MCF 10A (cell line): ENCODE measurements at regions not wholly inside any gene's neighbourhood (a gene's known extent, or its start where the extent isn't known, plus 50 kb on each side); places are given as distances from the start of the nearest gene placed in this dataset.
"Not testable (repeated sequence)": the region's sequence is repeated elsewhere in the genome, so short reads cannot be mapped to it uniquely, and the experiment has no call there.

Experiments
- BruUV-seq: library from RNA; stranded (reverse); fragments of 400-500 nt; replicated peaks from 2 replicates; lab custom pipeline; 2021; lab: Mats Ljungman, UMichigan
- CTCF ChIA-PET: fragments of 300-600 bp; sonication (Branson Sonifier 250); formaldehyde crosslinking; extraction: SDS; loops from one replicate; lab custom pipeline; 2021; ENCODE audit warnings: antibody characterized with exemption, inconsistent platforms; lab: Yijun Ruan, JAX
- POLR2A ChIA-PET: fragments of 300-600, 350-650 bp; sonication (Branson Sonifier 250); formaldehyde crosslinking; extraction: SDS; loops from one replicate; lab custom pipeline; 2020; ENCODE audit warnings: antibody characterized with exemption, inconsistent platforms; lab: Yijun Ruan, JAX
- DNase-seq: peaks from one replicate; pipeline ENCODE4 v3.0.0-alpha.2; 2018; ENCODE audit not compliant: unreplicated experiment
- H3K27ac Mint-ChIP-seq: one replicate; pipeline ENCODE4 v1.8.0; 2022; ENCODE audit warnings: mild to moderate bottlenecking, low read depth, mixed read lengths; ENCODE audit not compliant: unreplicated experiment
- H3K27me3 Mint-ChIP-seq: one replicate; pipeline ENCODE4 v1.8.0; 2022; ENCODE audit warnings: mixed read lengths; ENCODE audit not compliant: insufficient read depth, unreplicated experiment
- H3K36me3 Mint-ChIP-seq: one replicate; pipeline ENCODE4 v1.8.0; 2022; ENCODE audit warnings: mild to moderate bottlenecking, moderate library complexity, mixed read lengths; ENCODE audit not compliant: insufficient read depth, unreplicated experiment
- H3K4me1 Mint-ChIP-seq: one replicate; pipeline ENCODE4 v1.8.0; 2022; ENCODE audit warnings: mixed read lengths; ENCODE audit not compliant: insufficient read depth, unreplicated experiment
- H3K4me3 Mint-ChIP-seq: one replicate; pipeline ENCODE4 v1.8.0; 2022; ENCODE audit warnings: mild to moderate bottlenecking, moderate library complexity, mixed read lengths; ENCODE audit not compliant: unreplicated experiment
- H3K9me3 Mint-ChIP-seq: one replicate; pipeline ENCODE4 v1.8.0; 2022; ENCODE audit warnings: mixed read lengths; ENCODE audit not compliant: unreplicated experiment
- intact Hi-C: fragments of 100-400 bp; cut with micrococcal nuclease; formaldehyde crosslinking; loops from 2 replicates; pipeline ENCODE4 v1.14.1; 2022

DNA sequence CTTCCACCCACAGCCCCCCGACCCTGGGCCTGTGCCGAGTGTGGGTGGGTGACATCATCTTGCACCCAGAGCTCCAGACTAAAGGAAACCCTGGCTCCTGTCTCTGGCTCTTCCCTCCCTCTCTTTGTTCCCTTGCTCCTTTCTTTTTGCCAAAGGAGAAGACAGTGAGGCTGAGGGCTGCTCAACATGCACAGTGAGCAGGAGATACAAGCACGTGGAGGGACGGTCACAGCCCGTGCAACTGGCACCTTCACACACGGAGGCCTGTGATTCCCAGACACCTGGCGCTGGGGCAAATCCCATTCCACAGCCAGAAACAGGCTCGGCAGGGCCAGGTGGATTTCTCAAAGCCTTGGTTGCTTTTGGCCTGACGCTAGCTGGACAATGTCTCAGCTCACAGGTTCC is 86.0 kb upstream of the METTL9 start:
- H3K36me3 Mint-ChIP-seq = peaks cover 62% of the 10 kb centered on the region
- H3K4me3 Mint-ChIP-seq, H3K27me3 Mint-ChIP-seq, H3K9me3 Mint-ChIP-seq, BruUV-seq, intact Hi-C loops, POLR2A ChIA-PET, DNase-seq: not testable (repeated sequence)
- CTCF ChIA-PET = interaction anchor here (0.5 to 0.7 kb wide), 3 partner anchors 24 to 198 kb away, joined by 3 read pairs; no protein-coding TSS in a partner anchor
- peaks cover 36% of the 10 kb centered on the region for H3K4me1 Mint-ChIP-seq
- H3K27ac Mint-ChIP-seq = peak overlapping the region; percentile 51

DNA sequence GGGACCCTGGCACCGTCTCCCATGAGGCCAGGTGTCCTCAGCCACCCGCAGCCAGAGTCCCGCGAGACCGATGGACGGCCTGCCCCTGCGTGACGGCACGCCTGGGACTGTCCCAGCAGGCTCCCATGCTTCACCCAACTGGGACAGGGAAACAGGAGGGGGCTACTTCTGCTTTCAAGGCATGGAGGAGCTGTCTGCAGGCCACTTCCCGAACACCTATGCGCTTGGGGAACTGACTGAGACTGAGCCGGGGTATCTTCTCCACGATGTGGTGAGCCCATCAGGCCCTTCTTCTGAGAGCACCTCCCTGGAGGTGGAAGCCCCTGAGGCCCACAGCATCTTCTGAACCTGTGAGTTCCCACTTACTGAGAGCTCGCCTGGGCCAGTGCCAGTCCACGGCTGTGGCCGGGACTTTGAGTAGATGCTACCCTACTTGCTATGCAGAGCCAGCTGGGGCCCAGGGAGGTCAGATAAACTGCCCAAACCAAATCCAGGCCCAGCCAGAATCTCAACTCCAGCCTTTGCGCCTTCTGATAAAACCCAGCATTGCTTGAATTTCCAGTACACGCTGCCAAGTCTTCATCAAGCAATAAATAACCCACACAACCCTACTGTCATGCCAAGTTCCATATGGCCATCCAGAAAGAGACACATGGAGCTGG is 85.4 kb upstream of the METTL9 start:
- Mint-ChIP-seq H3K4me1 (peaks cover 36% of the 10 kb centered on the region), H3K36me3 (peaks cover 63% of the 10 kb centered on the region), H3K27ac (peak overlapping the region; percentile 51)
- DNase-seq, H3K9me3 Mint-ChIP-seq, BruUV-seq, intact Hi-C loops, H3K4me3 Mint-ChIP-seq, POLR2A ChIA-PET, H3K27me3 Mint-ChIP-seq: not testable (repeated sequence)
- CTCF ChIA-PET = interaction anchor here (0.5 to 0.7 kb wide), 2 partner anchors 23 to 199 kb away, joined by 3 read pairs; no protein-coding TSS in a partner anchor

DNA sequence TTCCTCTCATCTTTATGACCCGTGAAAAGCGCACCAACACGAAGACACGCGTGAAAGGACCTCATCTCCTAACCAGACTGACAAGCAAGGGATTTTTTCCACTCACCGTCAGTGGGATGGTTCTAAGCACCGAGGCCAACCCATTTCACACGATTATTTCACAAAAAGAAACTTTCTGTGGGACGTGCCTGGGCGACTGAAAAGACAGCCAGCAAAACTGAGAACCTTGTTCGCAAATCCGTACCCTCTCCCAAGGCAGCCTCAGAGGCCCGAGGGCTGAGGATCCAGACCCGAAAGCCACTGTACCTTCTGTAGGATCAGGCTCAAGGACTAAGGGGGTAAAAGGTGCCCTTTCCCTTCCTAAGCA is 84.9 kb upstream of the METTL9 start:
- H3K36me3 Mint-ChIP-seq = peaks cover 59% of the 10 kb centered on the region
- H3K4me3 Mint-ChIP-seq, CTCF ChIA-PET, POLR2A ChIA-PET, H3K27me3 Mint-ChIP-seq, H3K9me3 Mint-ChIP-seq, BruUV-seq, DNase-seq, intact Hi-C loops: not testable (repeated sequence)
- peak overlapping the region; percentile 51 for H3K27ac Mint-ChIP-seq
- H3K4me1 Mint-ChIP-seq = peaks cover 31% of the 10 kb centered on the region

DNA sequence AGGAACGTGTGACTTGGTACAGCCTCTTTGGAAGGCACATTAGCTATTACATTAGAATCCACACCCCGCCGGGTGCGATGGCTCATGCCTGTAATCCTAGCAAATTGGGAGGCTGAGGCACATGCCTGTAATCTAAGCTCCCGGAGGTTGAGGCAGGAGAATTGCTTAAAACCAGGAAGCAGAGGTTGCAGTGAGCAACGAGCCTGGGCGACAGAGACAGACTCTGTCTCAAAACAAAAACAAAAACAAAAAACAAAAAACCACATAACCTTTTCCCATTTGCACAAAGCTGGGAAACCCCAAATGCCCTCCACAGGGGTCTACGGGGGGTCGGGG is 82.7 kb upstream of the METTL9 start:
- H3K4me3 Mint-ChIP-seq = peak overlapping the region; percentile 40
- H3K9me3 Mint-ChIP-seq, BruUV-seq, intact Hi-C loops, POLR2A ChIA-PET, DNase-seq, CTCF ChIA-PET, H3K27me3 Mint-ChIP-seq: not testable (repeated sequence)
- peak overlapping the region; percentile 77 for H3K27ac Mint-ChIP-seq
- peaks cover 20% of the 10 kb centered on the region for H3K4me1 Mint-ChIP-seq
- H3K36me3 Mint-ChIP-seq = peaks cover 38% of the 10 kb centered on the region

DNA sequence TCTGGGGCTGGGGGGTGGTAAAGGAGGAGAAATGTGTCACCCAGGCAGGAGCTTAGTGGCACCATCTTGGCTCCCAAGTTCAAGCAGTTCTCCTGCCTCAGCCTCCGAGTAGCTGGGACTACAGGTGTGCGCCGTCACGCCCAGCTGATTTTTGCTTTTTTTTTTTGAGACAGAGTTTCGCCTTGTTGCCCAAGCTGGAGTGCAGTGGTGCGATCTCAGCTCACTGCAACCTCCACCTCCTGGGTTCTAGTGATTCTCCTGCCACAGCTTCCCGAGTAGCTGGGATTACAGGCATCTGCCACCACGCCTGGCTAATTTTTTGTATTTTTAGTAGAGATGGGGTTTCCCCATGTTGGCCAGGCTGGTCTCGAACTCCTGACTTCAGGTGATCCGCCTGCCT is 82.1 kb upstream of the METTL9 start:
- Mint-ChIP-seq H3K36me3 (peaks cover 32% of the 10 kb centered on the region), H3K27ac (peak overlapping the region; percentile 93), H3K4me3 (peak overlapping the region; percentile 87), H3K4me1 (peaks cover 16% of the 10 kb centered on the region)
- CTCF ChIA-PET, BruUV-seq, DNase-seq, H3K9me3 Mint-ChIP-seq, H3K27me3 Mint-ChIP-seq, intact Hi-C loops: not testable (repeated sequence)
- POLR2A ChIA-PET = interaction anchor here (0.7 kb wide), 1 partner anchor 216 kb away, joined by 3 read pairs; no protein-coding TSS in a partner anchor

DNA sequence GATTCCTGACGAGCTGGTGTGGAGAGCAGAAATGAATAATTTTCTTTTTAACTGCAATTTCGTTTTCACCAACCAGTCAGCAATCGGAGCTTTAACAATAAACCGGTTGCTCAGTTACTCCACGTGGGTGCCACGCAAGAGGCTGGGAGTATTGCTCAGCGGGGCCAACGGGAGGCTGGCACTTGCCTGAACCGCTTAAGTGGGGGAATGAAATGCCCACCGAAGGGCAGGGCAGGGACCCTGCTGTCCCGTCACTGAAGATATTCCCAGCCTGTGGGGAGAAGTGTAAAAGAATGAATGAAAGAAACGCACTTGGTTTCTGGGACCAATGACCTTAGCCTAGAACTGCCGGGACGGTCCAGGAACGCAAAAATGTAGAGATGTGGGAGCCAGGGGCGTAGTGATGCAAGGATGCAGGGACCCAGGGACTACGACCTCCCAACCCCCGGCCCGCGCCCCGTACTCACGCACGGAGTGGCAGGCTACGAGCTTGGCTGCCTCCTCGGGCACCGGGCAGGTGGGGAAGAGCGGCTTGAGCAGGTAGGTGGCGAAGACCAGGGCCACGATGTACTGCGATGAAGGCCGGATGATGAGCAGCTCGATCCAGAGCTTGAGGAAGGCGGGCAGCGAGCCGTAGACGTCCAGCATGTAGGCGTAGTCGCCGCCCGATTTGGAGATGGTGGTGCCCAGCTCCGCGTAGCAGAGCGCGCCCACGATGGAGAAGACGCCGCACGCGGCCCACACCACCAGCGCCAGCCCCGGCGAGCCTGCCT is 79.8 kb upstream of the METTL9 start:
- Mint-ChIP-seq H3K4me3 (peak overlapping the region; percentile 87), H3K4me1 (peaks cover 16% of the 10 kb centered on the region), H3K36me3 (peaks cover 21% of the 10 kb centered on the region), H3K27ac (peak overlapping the region; percentile 93)
- DNase-seq, H3K9me3 Mint-ChIP-seq, intact Hi-C loops, H3K27me3 Mint-ChIP-seq: not testable (repeated sequence)
- TSS peak; percentile 62 for BruUV-seq
- ChIA-PET CTCF (interaction anchor here (0.6 kb wide), 1 partner anchor 636 kb away, joined by 3 read pairs; no protein-coding TSS in a partner anchor), POLR2A (interaction anchor here (1.0 to 1.9 kb wide), 4 partner anchors 18 to 219 kb away, joined by 3 to 7 read pairs (median 4); no protein-coding TSS in a partner anchor)

GRCh38 chr16:21520134-21521047 is 79.0 kb upstream of the METTL9 start:
- H3K27me3 Mint-ChIP-seq, intact Hi-C loops, H3K9me3 Mint-ChIP-seq, BruUV-seq: not testable (repeated sequence)
- Mint-ChIP-seq H3K36me3 (peaks cover 21% of the 10 kb centered on the region), H3K27ac (peak overlapping the region; percentile 93), H3K4me1 (peaks cover 13% of the 10 kb centered on the region), H3K4me3 (peak overlapping the region; percentile 87)
- ChIA-PET CTCF (interaction anchor here (0.6 kb wide), 2 partner anchors 56 to 635 kb away, joined by 3 read pairs; no protein-coding TSS in a partner anchor), POLR2A (interaction anchor here (0.7 to 1.9 kb wide), 6 partner anchors 19 to 220 kb away, joined by 3 to 7 read pairs (median 4); no protein-coding TSS in a partner anchor)
- peak; percentile 95 for DNase-seq

- H3K27ac Mint-ChIP-seq, H3K9me3 Mint-ChIP-seq, H3K27me3 Mint-ChIP-seq, H3K4me3 Mint-ChIP-seq, intact Hi-C loops, CTCF ChIA-PET, H3K4me1 Mint-ChIP-seq, DNase-seq: not testable (repeated sequence)
- BruUV-seq = TSS peak; percentile 29
- POLR2A ChIA-PET = interaction anchor here (1.3 to 1.9 kb wide), 3 partner anchors 19 to 218 kb away, joined by 4 to 7 read pairs (median 4); no protein-coding TSS in a partner anchor
- peaks cover 17% of the 10 kb centered on the region for H3K36me3 Mint-ChIP-seq
These were observed 78.4 kb upstream of the METTL9 start for GRCh38 chr16:21521048-21521389.
